ENCODE measurements at regions not wholly inside any gene's neighbourhood (a gene's known extent, or its start where the extent isn't known, plus 50 kb on each side); places are given as distances from the start of the nearest gene placed in this dataset.

GRCh38 chr2:38509947-38510326 is 92.8 kb downstream of the HNRNPLL start:
- Histone ChIP-seq H3K4me2 (ENCODE audit: low read depth, low read length, poor library complexity, severe bottlenecking) (no peak overlapping the region), H4K20me1 (ENCODE audit: insufficient read depth, low read length, poor library complexity, severe bottlenecking) (no peaks in the 10 kb centered on the region), H3K36me3 (ENCODE audit: insufficient read depth, low read length) (no peaks in the 10 kb centered on the region), H3K9me2 (replicated peaks; ENCODE audit: low read depth, low read length) (no peaks in the 10 kb centered on the region), H3K4me1 (ENCODE audit: insufficient read depth, low read length, poor library complexity, severe bottlenecking) (peaks cover 3% of the 10 kb centered on the region), H3K79me2 (ENCODE audit: insufficient read depth, low read length) (no peaks in the 10 kb centered on the region), H3K4me3 (ENCODE audit: low read length, poor library complexity, severe bottlenecking) (no peak overlapping the region), H3K9me3 (ENCODE audit: insufficient read depth, low read depth, low read length) (no peaks in the 10 kb centered on the region), H3K27me3 (ENCODE audit: insufficient read depth, low read length, poor library complexity, severe bottlenecking) (no peaks in the 10 kb centered on the region), H3F3A (ENCODE audit: low read depth) (no peaks in the 10 kb centered on the region), H3K9ac (ENCODE audit: low read depth, low read length, poor library complexity, severe bottlenecking) (no peak overlapping the region), H2AFZ (ENCODE audit: low read length) (no peak overlapping the region)
- TF ChIP-seq EZH2phosphoT487 (IDR thresholded peaks at IDR 0.05; ENCODE audit: borderline replicate concordance) (no peak), CTCF (conservative IDR thresholded peaks at IDR 0.05; ENCODE audit: low read length) (no peak)

- Histone ChIP-seq H3K9me3 (ENCODE audit: insufficient read depth, low read depth, low read length) (no peaks in the 10 kb centered on the region), H3K4me1 (ENCODE audit: insufficient read depth, low read length, poor library complexity, severe bottlenecking) (peaks cover 3% of the 10 kb centered on the region), H3K9ac (ENCODE audit: low read depth, low read length, poor library complexity, severe bottlenecking) (no peak overlapping the region), H2AFZ (ENCODE audit: low read length) (no peak overlapping the region), H3K9me2 (replicated peaks; ENCODE audit: low read depth, low read length) (no peaks in the 10 kb centered on the region), H3K4me3 (ENCODE audit: low read length, poor library complexity, severe bottlenecking) (no peak overlapping the region), H3K4me2 (ENCODE audit: low read depth, low read length, poor library complexity, severe bottlenecking) (no peak overlapping the region), H3K36me3 (ENCODE audit: insufficient read depth, low read length) (no peaks in the 10 kb centered on the region), H3K27me3 (ENCODE audit: insufficient read depth, low read length, poor library complexity, severe bottlenecking) (no peaks in the 10 kb centered on the region), H3F3A (ENCODE audit: low read depth) (no peaks in the 10 kb centered on the region), H4K20me1 (ENCODE audit: insufficient read depth, low read length, poor library complexity, severe bottlenecking) (no peaks in the 10 kb centered on the region), H3K79me2 (ENCODE audit: insufficient read depth, low read length) (no peaks in the 10 kb centered on the region)
- TF ChIP-seq CTCF (conservative IDR thresholded peaks at IDR 0.05; ENCODE audit: low read length) (no peak), EZH2phosphoT487 (IDR thresholded peaks at IDR 0.05; ENCODE audit: borderline replicate concordance) (no peak)
Measured at GRCh38 chr2:38509314-38509946, 93.3 kb downstream of the HNRNPLL start.

GRCh38 chr2:38508311-38509039 is 94.3 kb downstream of the HNRNPLL start:
- Histone ChIP-seq H3K9me3 (ENCODE audit: insufficient read depth, low read depth, low read length) (no peaks in the 10 kb centered on the region), H3K4me1 (ENCODE audit: insufficient read depth, low read length, poor library complexity, severe bottlenecking) (peaks cover 3% of the 10 kb centered on the region), H3K79me2 (ENCODE audit: insufficient read depth, low read length) (no peaks in the 10 kb centered on the region), H4K20me1 (ENCODE audit: insufficient read depth, low read length, poor library complexity, severe bottlenecking) (no peaks in the 10 kb centered on the region), H3K4me2 (ENCODE audit: low read depth, low read length, poor library complexity, severe bottlenecking) (no peak overlapping the region), H3K9me2 (replicated peaks; ENCODE audit: low read depth, low read length) (no peaks in the 10 kb centered on the region), H2AFZ (ENCODE audit: low read length) (peak overlapping the region; percentile 78), H3K27me3 (ENCODE audit: insufficient read depth, low read length, poor library complexity, severe bottlenecking) (no peaks in the 10 kb centered on the region), H3K36me3 (ENCODE audit: insufficient read depth, low read length) (no peaks in the 10 kb centered on the region), H3K4me3 (ENCODE audit: low read length, poor library complexity, severe bottlenecking) (no peak overlapping the region), H3F3A (ENCODE audit: low read depth) (no peaks in the 10 kb centered on the region), H3K9ac (ENCODE audit: low read depth, low read length, poor library complexity, severe bottlenecking) (peak overlapping the region; percentile 7)
- TF ChIP-seq EZH2phosphoT487 (IDR thresholded peaks at IDR 0.05; ENCODE audit: borderline replicate concordance) (no peak), CTCF (conservative IDR thresholded peaks at IDR 0.05; ENCODE audit: low read length) (peak; percentile 94)
